Gastroesophageal sphincter (tissue), 3 donors: ENCODE measurements at regions not wholly inside any gene's neighbourhood (a gene's known extent, or its start where the extent isn't known, plus 50 kb on each side); places are given as distances from the start of the nearest gene placed in this dataset.

Experiments used
- CTCF ChIP-seq, 4 experiments: fragments of 200-600 bp in 2 of 4; fragments of 450-650 bp in 2 of 4; sonication (generic) in 1 of 4; IDR thresholded peaks; one replicate each; pipeline ENCODE4 v1.5.1; 2017 to 2019; ENCODE audit warnings: antibody characterized with exemption in 4 of 4, mild to moderate bottlenecking in 2 of 4, moderate library complexity in 2 of 4
- EP300 ChIP-seq: sonication (generic); formaldehyde crosslinking; IDR thresholded peaks from one replicate; pipeline ENCODE4 v1.6.1; 2017; ENCODE audit warnings: antibody characterized with exemption, mild to moderate bottlenecking
- POLR2A ChIP-seq, 2 donors: fragments of 450-650 bp; IDR thresholded peaks; one replicate each; pipeline ENCODE4 v1.6.1; 2017; ENCODE audit warnings: antibody characterized with exemption in 2 of 2, mild to moderate bottlenecking in 2 of 2, moderate library complexity in 1 of 2
- POLR2AphosphoS5 ChIP-seq: sonication (generic); formaldehyde crosslinking; IDR thresholded peaks from one replicate; pipeline ENCODE4 v1.6.1; 2017; ENCODE audit warnings: antibody characterized with exemption

DNA sequence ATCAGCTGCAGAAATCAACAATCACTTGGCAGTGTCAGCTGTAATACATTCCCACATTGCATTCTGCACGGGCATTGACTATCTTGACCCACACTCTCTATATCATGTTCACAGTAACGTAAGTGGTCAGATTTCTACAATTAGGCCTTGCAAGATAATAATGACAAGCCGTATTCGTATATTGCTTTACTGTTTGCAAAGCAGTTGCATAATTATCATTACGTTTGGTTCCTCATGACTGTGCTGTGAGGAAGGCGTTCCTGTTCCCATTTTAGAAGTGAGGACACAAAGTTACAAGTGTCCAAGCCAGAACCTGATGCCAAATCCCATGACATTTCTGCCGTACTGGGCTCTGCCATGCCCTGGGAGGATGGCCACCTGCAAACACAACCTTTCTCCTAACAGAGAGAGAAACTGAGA, 53.5 kb upstream of the TARBP1 start:
- TF ChIP-seq CTCF (IDR thresholded peaks at IDR 0.05): no peak
- no peak for TF ChIP-seq POLR2A (IDR thresholded peaks at IDR 0.05)
- peak; percentile 84 for TF ChIP-seq EP300
- peak; percentile 88 for TF ChIP-seq POLR2AphosphoS5
